NCI-H82 treated with DMSO at 0.1 percent for 48 hours (cell line): ENCODE measurements at regions not wholly inside any gene's neighbourhood (a gene's known extent, or its start where the extent isn't known, plus 50 kb on each side); places are given as distances from the start of the nearest gene placed in this dataset.

Experiments used
- DNase-seq: peaks from one replicate; lab custom pipeline; 2025; ENCODE audit not compliant: unreplicated experiment; lab: John Stamatoyannopoulos, UW

- DNase-seq: no peak
Measured at GRCh38 chr5:85823462-85824426, 794.0 kb upstream of the COX7C start.

GRCh38 chr5:85838781-85839180 lies 779.0 kb upstream of the COX7C start:
- DNase-seq: no peak

- DNase-seq: no peak
Measured at GRCh38 chr5:85841653-85842052, 776.1 kb upstream of the COX7C start.

GRCh38 chr5:85843535-85843934 lies 774.2 kb upstream of the COX7C start:
- no peak for DNase-seq

GRCh38 chr5:85849411-85849810 lies 768.3 kb upstream of the COX7C start:
- DNase-seq: no peak

- DNase-seq: no peak
Measured at GRCh38 chr5:85865296-85865695, 752.4 kb upstream of the COX7C start.

- no peak for DNase-seq
Measured at GRCh38 chr5:85868070-85868469, 749.7 kb upstream of the COX7C start.

GRCh38 chr5:85893996-85894395 lies 723.7 kb upstream of the COX7C start:
- DNase-seq: no peak

GRCh38 chr5:85896514-85896913 lies 721.2 kb upstream of the COX7C start:
- no peak for DNase-seq

GRCh38 chr5:85906460-85906859 lies 711.3 kb upstream of the COX7C start:
- DNase-seq: no peak

- no peak for DNase-seq
Measured at GRCh38 chr5:85910335-85910734, 707.4 kb upstream of the COX7C start.

- DNase-seq: no peak
Measured at GRCh38 chr5:85920984-85921383, 696.8 kb upstream of the COX7C start.

GRCh38 chr5:85921590-85921989 lies 696.2 kb upstream of the COX7C start:
- no peak for DNase-seq

GRCh38 chr5:85927632-85928031 lies 690.1 kb upstream of the COX7C start:
- DNase-seq: no peak

GRCh38 chr5:85929713-85930112 lies 688.0 kb upstream of the COX7C start:
- no peak for DNase-seq

- no peak for DNase-seq
Measured at GRCh38 chr5:85931220-85931619, 686.5 kb upstream of the COX7C start.

- DNase-seq: no peak
Measured at GRCh38 chr5:85938201-85938600, 679.5 kb upstream of the COX7C start.

GRCh38 chr5:85951707-85952210 lies 666.0 kb upstream of the COX7C start:
- no peak for DNase-seq

- DNase-seq: no peak
Measured at GRCh38 chr5:85952680-85953079, 665.1 kb upstream of the COX7C start.

GRCh38 chr5:85967681-85968080 lies 650.1 kb upstream of the COX7C start:
- no peak for DNase-seq

GRCh38 chr5:85972539-85972938 lies 645.2 kb upstream of the COX7C start:
- DNase-seq: no peak

- no peak for DNase-seq
Measured at GRCh38 chr5:85985167-85985566, 632.6 kb upstream of the COX7C start.

GRCh38 chr5:85990998-85991397 lies 626.7 kb upstream of the COX7C start:
- no peak for DNase-seq
